PC-3 (cell line): ENCODE measurements at regions not wholly inside any gene's neighbourhood (a gene's known extent, or its start where the extent isn't known, plus 50 kb on each side); places are given as distances from the start of the nearest gene placed in this dataset.

ENCODE experiments used
- ATAC-seq: fragments of 200-7000 bp; cut with Tn5 transposase; 2 replicates; pipeline ENCODE4 v1.9.1; 2020; ENCODE audit warnings: mild to moderate bottlenecking, moderate library complexity
- BruUV-seq: library from RNA; stranded (reverse); fragments of 400-500 nt; replicated peaks from 2 replicates; lab custom pipeline; 2021; lab: Mats Ljungman, UMichigan
- CTCF ChIA-PET: fragments of 300-600 bp; sonication (Branson Sonifier 250); formaldehyde crosslinking; loops from one replicate; lab custom pipeline; 2022; ENCODE audit warnings: antibody characterized with exemption; lab: Charles Lee
- POLR2A ChIA-PET: fragments of 300-600 bp; sonication (Branson Sonifier 250); formaldehyde crosslinking; loops from one replicate; lab custom pipeline; 2022; ENCODE audit warnings: antibody characterized with exemption; ENCODE audit not compliant: unreplicated experiment; lab: Charles Lee
- DNase-seq: peaks from one replicate; pipeline ENCODE4 v3.0.0-alpha.2; 2015
- H2AFZ ChIP-seq: fragments of 300-600 bp; sonication (generic); 2 replicates; pipeline ENCODE4 v1.6.0; 2016; ENCODE audit warnings: antibody characterized with exemption, low read length
- H3F3A ChIP-seq: fragments of 300-600 bp; sonication (generic); one replicate; pipeline ENCODE4 v1.6.0; 2017; ENCODE audit warnings: antibody characterized with exemption, low read length, control low read depth, mild to moderate bottlenecking; ENCODE audit not compliant: unreplicated experiment
- H3K27ac ChIP-seq: fragments of 300-600 bp; sonication (generic); 2 replicates; pipeline ENCODE4 v1.5.1; 2016; ENCODE audit warnings: mild to moderate bottlenecking, low read length
- H3K27me3 ChIP-seq: fragments of 300-600 bp; sonication (generic); 2 replicates; pipeline ENCODE4 v1.6.1; 2016; ENCODE audit warnings: low read length, mixed read lengths
- H3K36me3 ChIP-seq: fragments of 300-600 bp; sonication (generic); 2 replicates; pipeline ENCODE4 v1.6.1; 2016; ENCODE audit warnings: low read depth, mixed run types, low read length, mixed read lengths
- H3K4me1 ChIP-seq: fragments of 300-600 bp; sonication (generic); 2 replicates; pipeline ENCODE4 v1.5.1; 2016; ENCODE audit warnings: low read length; ENCODE audit not compliant: insufficient read depth
- H3K4me2 ChIP-seq: fragments of 300-600 bp; sonication (generic); 2 replicates; pipeline ENCODE4 v1.6.0; 2016; ENCODE audit warnings: low read length
- H3K4me3 ChIP-seq: fragments of 300-600 bp; sonication (generic); 2 replicates; pipeline ENCODE4 v1.5.1; 2016; ENCODE audit warnings: mild to moderate bottlenecking, low read length, mixed read lengths
- H3K79me2 ChIP-seq: fragments of 300-600 bp; sonication (generic); 2 replicates; pipeline ENCODE4 v1.6.1; 2017; ENCODE audit warnings: low read length, mixed read lengths
- H3K9ac ChIP-seq: fragments of 300-600 bp; sonication (generic); 2 replicates; pipeline ENCODE4 v1.6.0; 2016; ENCODE audit warnings: mild to moderate bottlenecking, low read length
- H3K9me2 ChIP-seq: fragments of 300-600 bp; sonication (generic); replicated peaks from 2 replicates; pipeline ENCODE4 v1.6.1; 2016; ENCODE audit warnings: mixed run types, low read length, mixed read lengths
- H3K9me3 ChIP-seq: fragments of 300-600 bp; sonication (generic); 2 replicates; pipeline ENCODE4 v1.6.1; 2016; ENCODE audit warnings: low read length, mixed read lengths
- H4K20me1 ChIP-seq: fragments of 300-600 bp; sonication (generic); 2 replicates; pipeline ENCODE4 v1.6.1; 2016; ENCODE audit warnings: low read length, mixed read lengths
- CTCF ChIP-seq: fragments of 300-600 bp; sonication (generic); conservative IDR thresholded peaks from 2 replicates; pipeline ENCODE4 v1.5.1; 2017; ENCODE audit warnings: antibody characterized with exemption, low read depth, mild to moderate bottlenecking, low read length
- EZH2 ChIP-seq: fragments of 300-600 bp; sonication (generic); IDR thresholded peaks from one replicate; pipeline ENCODE4 v1.6.1; 2017; ENCODE audit warnings: antibody characterized with exemption, mild to moderate bottlenecking, low read length; ENCODE audit not compliant: unreplicated experiment
- EZH2phosphoT487 ChIP-seq: fragments of 300-600 bp; sonication (generic); IDR thresholded peaks from 2 replicates; pipeline ENCODE4 v1.6.1; 2018; ENCODE audit warnings: mild to moderate bottlenecking, antibody characterized with exemption, low read length, borderline replicate concordance
- intact Hi-C: fragments of 100-400 bp; cut with micrococcal nuclease; formaldehyde crosslinking; loops from 2 replicates; pipeline ENCODE4 v1.9.0; 2023

GRCh38 chr15:36363335-36363734, 216.1 kb upstream of the CDIN1 start:
- no peak for ATAC-seq
- Histone ChIP-seq H3K79me2 (no peaks in the 10 kb centered on the region), H3F3A (no peaks in the 10 kb centered on the region), H3K27me3 (no peaks in the 10 kb centered on the region), H3K27ac (no peak overlapping the region), H3K9me3 (no peaks in the 10 kb centered on the region), H3K4me2 (no peak overlapping the region), H4K20me1 (no peaks in the 10 kb centered on the region), H3K9me2 (no peaks in the 10 kb centered on the region), H3K36me3 (no peaks in the 10 kb centered on the region), H3K4me3 (no peak overlapping the region), H3K4me1 (0 out of 2 replicates have a peak, but pooled peaks cover under 1% of the 10 kb centered on the region), H2AFZ (no peak overlapping the region), H3K9ac (no peak overlapping the region)
- DNase-seq = peak; percentile 15
- ChIA-PET CTCF (no interaction called here), POLR2A (no interaction called here)
- TF ChIP-seq EZH2phosphoT487 (no peak), CTCF (no peak), EZH2 (no peak)
- intact Hi-C loops = no loop called here
- no TSS peak for BruUV-seq

GRCh38 chr15:36364377-36364776, 215.0 kb upstream of the CDIN1 start:
- Histone ChIP-seq H3K9ac (no peak overlapping the region), H3F3A (no peaks in the 10 kb centered on the region), H3K9me2 (no peaks in the 10 kb centered on the region), H3K27ac (no peak overlapping the region), H3K79me2 (no peaks in the 10 kb centered on the region), H3K4me1 (peaks cover 4% of the 10 kb centered on the region; the same call in 1 of the 2 replicates), H4K20me1 (no peaks in the 10 kb centered on the region), H3K9me3 (no peaks in the 10 kb centered on the region), H3K36me3 (no peaks in the 10 kb centered on the region), H3K27me3 (no peaks in the 10 kb centered on the region), H2AFZ (no peak overlapping the region), H3K4me3 (no peak overlapping the region), H3K4me2 (no peak overlapping the region)
- no peak for ATAC-seq
- POLR2A ChIA-PET = no interaction called here
- intact Hi-C loops = no loop called here
- TF ChIP-seq EZH2phosphoT487 (no peak), EZH2 (no peak), CTCF (no peak)
- CTCF ChIA-PET = no interaction called here
- no TSS peak for BruUV-seq
- DNase-seq = no peak

- Histone ChIP-seq H2AFZ (no peak overlapping the region), H3K4me2 (no peak overlapping the region), H3K9me2 (no peaks in the 10 kb centered on the region), H3K9me3 (no peaks in the 10 kb centered on the region), H3K36me3 (no peaks in the 10 kb centered on the region), H3K9ac (no peak overlapping the region), H3K79me2 (no peaks in the 10 kb centered on the region), H4K20me1 (no peaks in the 10 kb centered on the region), H3K4me1 (peaks cover 20% of the 10 kb centered on the region), H3K4me3 (no peak overlapping the region), H3K27me3 (no peaks in the 10 kb centered on the region), H3K27ac (no peak overlapping the region), H3F3A (peaks cover 3% of the 10 kb centered on the region)
- intact Hi-C loops = no loop called here
- POLR2A ChIA-PET = no interaction called here
- BruUV-seq = no TSS peak
- ATAC-seq (no peak), DNase-seq (no peak)
- CTCF ChIA-PET = no interaction called here
- TF ChIP-seq CTCF (no peak), EZH2phosphoT487 (no peak), EZH2 (no peak)
These were observed 213.5 kb upstream of the CDIN1 start for GRCh38 chr15:36365963-36366362.
